GM23338 (cell line): ENCODE measurements at regions not wholly inside any gene's neighbourhood (a gene's known extent, or its start where the extent isn't known, plus 50 kb on each side); places are given as distances from the start of the nearest gene placed in this dataset.

ENCODE experiments used
- ATAC-seq: fragments of 200-7000 bp; cut with Tn5 transposase; 3 replicates; pipeline ENCODE4 v1.9.1; 2020
- DNase-seq: peaks from one replicate; pipeline ENCODE4 v3.0.0-alpha.2; 2015; ENCODE audit warnings: low spot score
- H2AFZ ChIP-seq: fragments of 200-600 bp; sonication (generic); 2 replicates; pipeline ENCODE4 v1.8.0; 2016; ENCODE audit warnings: antibody characterized with exemption, mild to moderate bottlenecking, moderate library complexity
- H3F3A ChIP-seq: fragments of 200-600 bp; sonication (generic); replicated peaks from 2 replicates; pipeline ENCODE4 v1.8.0; 2017; ENCODE audit warnings: antibody characterized with exemption, mixed run types, low read depth
- H3K27ac ChIP-seq: fragments of 200-600 bp; sonication (generic); 2 replicates; pipeline ENCODE4 v1.6.1; 2016; ENCODE audit warnings: low read depth
- H3K27me3 ChIP-seq: fragments of 200-600 bp; sonication (generic); 2 replicates; pipeline ENCODE4 v1.8.0; 2016; ENCODE audit warnings: mild to moderate bottlenecking, mixed run types, moderate library complexity; ENCODE audit not compliant: insufficient read depth
- H3K36me3 ChIP-seq: fragments of 200-600 bp; sonication (generic); 2 replicates; pipeline ENCODE4 v1.8.0; 2016; ENCODE audit warnings: mild to moderate bottlenecking; ENCODE audit not compliant: insufficient read depth
- H3K4me1 ChIP-seq: fragments of 200-600 bp; sonication (generic); 2 replicates; pipeline ENCODE4 v1.8.0; 2016; ENCODE audit warnings: mild to moderate bottlenecking, moderate library complexity; ENCODE audit not compliant: insufficient read depth
- H3K4me2 ChIP-seq: fragments of 200-600 bp; sonication (generic); 2 replicates; pipeline ENCODE4 v1.7.1; 2017; ENCODE audit warnings: mixed run types
- H3K4me3 ChIP-seq: fragments of 200-600 bp; sonication (generic); 2 replicates; pipeline ENCODE4 v1.6.1; 2016; ENCODE audit warnings: mixed run types
- H3K79me2 ChIP-seq: fragments of 200-600 bp; sonication (generic); replicated peaks from 2 replicates; pipeline ENCODE4 v1.8.0; 2017; ENCODE audit warnings: mild to moderate bottlenecking; ENCODE audit not compliant: insufficient read depth
- H3K9me2 ChIP-seq: fragments of 200-600 bp; sonication (generic); 2 replicates; pipeline ENCODE4 v1.8.0; 2017; ENCODE audit not compliant: insufficient read depth
- H4K20me1 ChIP-seq: fragments of 200-600 bp; sonication (generic); replicated peaks from 2 replicates; pipeline ENCODE4 v1.8.0; 2017; ENCODE audit warnings: mild to moderate bottlenecking; ENCODE audit not compliant: insufficient read depth
- H3K27ac Mint-ChIP-seq: 2 replicates; pipeline ENCODE4 v1.8.0; 2020; ENCODE audit warnings: inconsistent platforms, mild to moderate bottlenecking, moderate library complexity, mixed read lengths
- H3K27me3 Mint-ChIP-seq: 3 replicates; pipeline ENCODE4 v1.8.0; 2022; ENCODE audit warnings: low read depth, mild to moderate bottlenecking, moderate library complexity, mixed read lengths, inconsistent platforms; ENCODE audit not compliant: insufficient read depth, poor library complexity
- H3K36me3 Mint-ChIP-seq: 3 replicates; pipeline ENCODE4 v1.8.0; 2021; ENCODE audit warnings: low read depth, mild to moderate bottlenecking, inconsistent platforms, moderate library complexity, mixed read lengths
- H3K4me1 Mint-ChIP-seq: 3 replicates; pipeline ENCODE4 v1.8.0; 2020; ENCODE audit warnings: mild to moderate bottlenecking, inconsistent platforms, mixed read lengths
- H3K4me3 Mint-ChIP-seq: 3 replicates; pipeline ENCODE4 v1.8.0; 2021; ENCODE audit warnings: moderate library complexity, mild to moderate bottlenecking, inconsistent platforms, mixed read lengths
- H3K9me3 Mint-ChIP-seq: 3 replicates; pipeline ENCODE4 v1.8.0; 2020; ENCODE audit warnings: moderate library complexity, mild to moderate bottlenecking, inconsistent platforms, mixed read lengths
- CREB1 ChIP-seq: fragments of 250-450 bp; sonication (Bioruptor Pico); IDR thresholded peaks from 2 replicates; pipeline ENCODE4 v1.5.0; 2020; ENCODE audit warnings: low read depth, mild to moderate bottlenecking, moderate library complexity
- EZH2phosphoT487 ChIP-seq: fragments of 200-600 bp; sonication (generic); IDR thresholded peaks from one replicate; pipeline ENCODE4 v1.8.1; 2018; ENCODE audit warnings: antibody characterized with exemption; ENCODE audit not compliant: unreplicated experiment
- JUNB ChIP-seq: IDR thresholded peaks from one replicate; pipeline ENCODE4 v1.6.1; 2016; ENCODE audit warnings: antibody characterized with exemption; ENCODE audit not compliant: unreplicated experiment
- NANOG ChIP-seq: IDR thresholded peaks from 2 replicates; pipeline ENCODE4 v1.6.1; 2016; ENCODE audit warnings: antibody characterized with exemption, borderline replicate concordance
- STAT1 ChIP-seq: IDR thresholded peaks from one replicate; pipeline ENCODE4 v1.6.1; 2016; ENCODE audit warnings: antibody characterized with exemption; ENCODE audit not compliant: unreplicated experiment
- ZNF114 ChIP-seq: fragments of 250-450 bp; sonication (Bioruptor Pico); IDR thresholded peaks from 2 replicates; pipeline ENCODE4 v1.5.0; 2020; ENCODE audit warnings: mild to moderate bottlenecking, moderate library complexity
- ZNF331 ChIP-seq: fragments of 250-450 bp; sonication (Bioruptor Pico); IDR thresholded peaks from 2 replicates; pipeline ENCODE4 v1.5.0; 2020; ENCODE audit warnings: low read depth, mild to moderate bottlenecking, moderate library complexity
- TF ChIP-seq, protein P1 (sequence below): IDR thresholded peaks from one replicate; pipeline ENCODE4 v1.6.1; 2018; ENCODE audit warnings: antibody characterized with exemption; ENCODE audit not compliant: unreplicated experiment
- TF ChIP-seq, protein P2 (sequence below), 2 experiments: fragments of 200-600 bp in 1 of 2; sonication (generic) in 1 of 2; conservative IDR thresholded peaks; 2 replicates each; pipeline versions ENCODE4 v1.5.1 to v1.6.1; 2016 to 2017; ENCODE audit warnings: antibody characterized with exemption in 2 of 2, low read depth in 2 of 2, mild to moderate bottlenecking in 2 of 2, moderate library complexity in 1 of 2

DNA sequence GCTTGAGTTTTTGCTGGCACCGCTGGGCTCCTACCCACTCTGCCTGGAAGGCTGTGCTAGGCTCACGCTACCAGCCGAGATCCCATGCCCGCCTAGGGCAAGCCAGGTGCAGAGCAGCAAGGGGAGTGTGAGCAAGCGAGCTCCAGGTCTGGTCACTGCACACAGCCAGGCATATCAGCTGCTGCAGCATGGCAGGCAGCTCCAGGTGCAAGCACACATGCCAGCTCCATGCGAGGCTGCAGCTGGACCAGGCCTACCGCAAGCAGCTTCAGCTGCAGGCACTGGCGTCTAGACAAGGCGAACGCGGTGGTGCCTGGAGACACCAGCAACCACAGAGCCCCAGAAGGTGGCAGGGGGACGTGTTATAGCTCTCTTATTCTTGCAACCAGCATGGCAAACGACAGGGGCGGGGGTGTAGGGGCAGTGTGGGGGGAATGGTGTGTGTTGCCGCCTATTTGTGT, 614.7 kb upstream of the EPHA5 start (continued):
- TF ChIP-seq, protein P1, sequence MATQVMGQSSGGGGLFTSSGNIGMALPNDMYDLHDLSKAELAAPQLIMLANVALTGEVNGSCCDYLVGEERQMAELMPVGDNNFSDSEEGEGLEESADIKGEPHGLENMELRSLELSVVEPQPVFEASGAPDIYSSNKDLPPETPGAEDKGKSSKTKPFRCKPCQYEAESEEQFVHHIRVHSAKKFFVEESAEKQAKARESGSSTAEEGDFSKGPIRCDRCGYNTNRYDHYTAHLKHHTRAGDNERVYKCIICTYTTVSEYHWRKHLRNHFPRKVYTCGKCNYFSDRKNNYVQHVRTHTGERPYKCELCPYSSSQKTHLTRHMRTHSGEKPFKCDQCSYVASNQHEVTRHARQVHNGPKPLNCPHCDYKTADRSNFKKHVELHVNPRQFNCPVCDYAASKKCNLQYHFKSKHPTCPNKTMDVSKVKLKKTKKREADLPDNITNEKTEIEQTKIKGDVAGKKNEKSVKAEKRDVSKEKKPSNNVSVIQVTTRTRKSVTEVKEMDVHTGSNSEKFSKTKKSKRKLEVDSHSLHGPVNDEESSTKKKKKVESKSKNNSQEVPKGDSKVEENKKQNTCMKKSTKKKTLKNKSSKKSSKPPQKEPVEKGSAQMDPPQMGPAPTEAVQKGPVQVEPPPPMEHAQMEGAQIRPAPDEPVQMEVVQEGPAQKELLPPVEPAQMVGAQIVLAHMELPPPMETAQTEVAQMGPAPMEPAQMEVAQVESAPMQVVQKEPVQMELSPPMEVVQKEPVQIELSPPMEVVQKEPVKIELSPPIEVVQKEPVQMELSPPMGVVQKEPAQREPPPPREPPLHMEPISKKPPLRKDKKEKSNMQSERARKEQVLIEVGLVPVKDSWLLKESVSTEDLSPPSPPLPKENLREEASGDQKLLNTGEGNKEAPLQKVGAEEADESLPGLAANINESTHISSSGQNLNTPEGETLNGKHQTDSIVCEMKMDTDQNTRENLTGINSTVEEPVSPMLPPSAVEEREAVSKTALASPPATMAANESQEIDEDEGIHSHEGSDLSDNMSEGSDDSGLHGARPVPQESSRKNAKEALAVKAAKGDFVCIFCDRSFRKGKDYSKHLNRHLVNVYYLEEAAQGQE, result no peak
- TF ChIP-seq CREB1 (CRISPR knock-in tag), result no peak
- no peak for TF ChIP-seq NANOG
- TF ChIP-seq JUNB, result no peak
- TF ChIP-seq, protein P2, sequence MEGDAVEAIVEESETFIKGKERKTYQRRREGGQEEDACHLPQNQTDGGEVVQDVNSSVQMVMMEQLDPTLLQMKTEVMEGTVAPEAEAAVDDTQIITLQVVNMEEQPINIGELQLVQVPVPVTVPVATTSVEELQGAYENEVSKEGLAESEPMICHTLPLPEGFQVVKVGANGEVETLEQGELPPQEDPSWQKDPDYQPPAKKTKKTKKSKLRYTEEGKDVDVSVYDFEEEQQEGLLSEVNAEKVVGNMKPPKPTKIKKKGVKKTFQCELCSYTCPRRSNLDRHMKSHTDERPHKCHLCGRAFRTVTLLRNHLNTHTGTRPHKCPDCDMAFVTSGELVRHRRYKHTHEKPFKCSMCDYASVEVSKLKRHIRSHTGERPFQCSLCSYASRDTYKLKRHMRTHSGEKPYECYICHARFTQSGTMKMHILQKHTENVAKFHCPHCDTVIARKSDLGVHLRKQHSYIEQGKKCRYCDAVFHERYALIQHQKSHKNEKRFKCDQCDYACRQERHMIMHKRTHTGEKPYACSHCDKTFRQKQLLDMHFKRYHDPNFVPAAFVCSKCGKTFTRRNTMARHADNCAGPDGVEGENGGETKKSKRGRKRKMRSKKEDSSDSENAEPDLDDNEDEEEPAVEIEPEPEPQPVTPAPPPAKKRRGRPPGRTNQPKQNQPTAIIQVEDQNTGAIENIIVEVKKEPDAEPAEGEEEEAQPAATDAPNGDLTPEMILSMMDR (conservative IDR thresholded peaks at IDR 0.05; ENCODE audit: low read depth in 2 of 2), result no peak

DNA sequence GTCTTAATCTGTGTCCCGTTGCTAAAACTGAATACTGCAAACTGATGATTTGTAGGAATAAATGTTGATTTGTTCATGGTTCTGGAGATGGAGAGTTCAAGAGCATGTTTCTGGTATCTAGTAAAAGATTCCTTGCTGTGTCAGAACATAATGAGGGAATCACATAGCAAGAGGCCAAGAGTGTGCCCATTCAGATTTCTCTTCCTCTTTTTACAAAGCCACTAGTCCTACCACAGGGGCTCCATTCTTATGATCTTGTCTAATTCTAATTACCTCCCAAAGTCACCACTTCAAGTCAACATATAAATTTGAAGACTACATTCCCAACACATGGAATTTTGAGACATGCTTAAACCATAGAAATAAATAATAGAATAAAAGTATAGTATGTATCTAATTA, 608.8 kb upstream of the EPHA5 start:
- Histone ChIP-seq H3F3A (no peaks in the 10 kb centered on the region), H3K4me3 (no peak overlapping the region), H3K4me1 (no peaks in the 10 kb centered on the region), H3K36me3 (no peaks in the 10 kb centered on the region), H3K27me3 (no peaks in the 10 kb centered on the region), H3K79me2 (no peaks in the 10 kb centered on the region), H3K9me2 (no peaks in the 10 kb centered on the region; the same call in 1 of the 2 replicates), H3K27ac (no peak overlapping the region), H4K20me1 (no peaks in the 10 kb centered on the region), H2AFZ (no peak overlapping the region), H3K4me2 (no peak overlapping the region)
- Mint-ChIP-seq H3K9me3 (no peaks in the 10 kb centered on the region), H3K27me3 (peaks cover 2% of the 10 kb centered on the region), H3K36me3 (no peaks in the 10 kb centered on the region), H3K27ac (no peak overlapping the region), H3K4me3 (no peak overlapping the region), H3K4me1 (no peaks in the 10 kb centered on the region)
- DNase-seq, result no peak
- TF ChIP-seq STAT1 (no peak), ZNF331 (CRISPR knock-in tag) (no peak), CREB1 (CRISPR knock-in tag) (no peak), ZNF114 (no peak), EZH2phosphoT487 (no peak), JUNB (no peak)
- TF ChIP-seq, protein P1, result no peak
- no peak for ATAC-seq
